GM12874 (cell line): ENCODE measurements at regions not wholly inside any gene's neighbourhood (a gene's known extent, or its start where the extent isn't known, plus 50 kb on each side); places are given as distances from the start of the nearest gene placed in this dataset.

Source experiments
- CTCF ChIP-seq: IDR thresholded peaks from 2 replicates; pipeline ENCODE4 v1.5.1; 2011; ENCODE audit warnings: low read depth, mild to moderate bottlenecking, control low read depth, low read length, moderate library complexity; ENCODE audit not compliant: insufficient read depth

DNA sequence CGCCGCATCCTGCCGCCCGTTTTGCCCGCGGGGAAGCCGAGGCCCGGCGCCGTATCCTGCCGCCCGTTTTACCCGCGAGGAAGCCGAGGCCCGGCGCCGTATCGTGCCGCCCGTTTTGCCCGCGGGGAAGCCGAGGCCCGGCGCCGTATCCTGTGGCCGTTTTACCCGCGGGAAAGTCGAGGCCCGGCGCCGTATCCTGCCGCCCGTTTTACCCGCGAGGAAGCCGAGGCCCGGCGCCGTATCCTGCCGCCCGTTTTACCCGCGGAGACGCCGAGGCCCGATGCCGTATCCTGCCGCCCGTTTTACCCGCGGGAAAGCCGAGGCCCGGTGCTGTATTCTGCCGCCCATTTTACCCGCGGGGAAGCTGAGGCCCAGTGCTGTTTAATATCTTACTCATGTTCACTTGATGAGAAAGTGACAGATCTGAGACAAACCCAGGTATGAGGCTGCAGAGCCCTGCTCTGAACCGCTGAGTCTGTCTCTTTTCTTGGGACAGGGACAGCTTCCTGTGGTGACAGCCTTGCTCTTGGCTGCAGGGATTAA lies 129.4 kb downstream of the CDH26 start:
- no peak for TF ChIP-seq CTCF

DNA sequence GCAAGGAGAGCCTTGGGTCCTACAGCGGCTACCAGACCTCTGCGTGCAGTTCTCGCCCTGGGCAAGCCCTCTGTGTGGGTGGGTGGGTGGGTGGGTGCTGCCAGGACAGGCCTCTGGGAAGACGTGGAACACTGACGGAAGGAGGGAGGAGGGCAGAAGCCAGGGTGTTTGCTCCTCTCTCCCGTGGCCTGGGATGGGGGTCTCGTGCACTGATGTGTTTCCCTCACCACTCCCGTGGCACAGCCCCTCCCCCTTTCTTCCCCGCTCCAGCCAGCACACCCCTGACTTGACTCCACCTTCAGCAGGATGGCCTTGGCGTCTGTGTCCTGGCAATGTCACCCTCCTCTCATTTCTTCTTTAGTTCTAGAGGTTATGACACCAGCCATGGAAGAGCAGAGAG lies 130.0 kb downstream of the CDH26 start:
- no peak for TF ChIP-seq CTCF

- no peak for TF ChIP-seq CTCF
Measured at GRCh38 chr20:60090631-60091030, 132.4 kb downstream of the CDH26 start.

DNA sequence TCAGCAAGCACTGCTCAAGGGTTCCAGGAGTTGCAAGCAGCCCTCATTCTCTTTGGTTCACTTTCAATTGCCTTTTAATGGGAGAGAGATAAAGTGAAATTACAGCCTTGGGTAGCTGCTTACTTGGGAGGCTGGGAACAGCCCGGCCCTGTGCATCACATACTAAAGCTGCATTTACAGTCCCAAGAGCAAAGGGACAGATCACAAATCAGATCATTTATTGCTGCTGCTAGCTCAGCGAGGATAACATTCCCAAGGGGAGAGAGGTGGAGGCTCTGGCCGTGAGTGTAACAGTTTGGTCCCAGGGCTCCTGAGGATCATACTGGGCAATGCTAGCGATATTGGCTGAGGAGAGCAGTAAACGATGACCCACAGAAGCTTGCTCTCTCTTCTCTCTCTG lies 133.1 kb downstream of the CDH26 start:
- TF ChIP-seq CTCF = no peak

GRCh38 chr20:60091861-60092260 lies 133.6 kb downstream of the CDH26 start:
- TF ChIP-seq CTCF = no peak

GRCh38 chr20:60092729-60093128 lies 134.5 kb downstream of the CDH26 start:
- no peak for TF ChIP-seq CTCF

DNA sequence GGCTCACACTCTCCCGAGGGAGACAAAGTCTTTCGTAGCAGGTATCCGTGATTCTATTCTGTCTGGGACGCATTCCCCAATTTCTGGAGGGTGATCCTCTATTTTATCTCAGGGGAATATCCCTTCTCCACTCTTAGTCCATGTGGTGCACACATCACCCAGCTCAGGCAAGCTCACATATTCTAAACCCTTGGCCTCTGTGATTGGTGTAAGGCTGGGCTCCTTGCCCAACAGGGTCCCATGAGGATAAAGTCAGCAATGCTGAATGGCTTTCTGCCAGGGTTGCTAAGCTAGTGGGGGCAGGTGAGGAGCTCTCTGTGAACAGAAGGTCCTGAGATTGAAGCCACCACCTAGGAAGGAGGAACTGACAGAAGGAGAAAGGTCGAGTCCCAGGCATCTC lies 137.2 kb downstream of the CDH26 start:
- no peak for TF ChIP-seq CTCF
